Stomach (tissue), 4 donors: ENCODE measurements at regions not wholly inside any gene's neighbourhood (a gene's known extent, or its start where the extent isn't known, plus 50 kb on each side); places are given as distances from the start of the nearest gene placed in this dataset.

Experiments
- CTCF ChIP-seq, 7 experiments: fragments of 450-650 bp in 4 of 7; fragments of 200-600 bp in 3 of 7; sonication (generic) in 3 of 7; IDR thresholded peaks; one replicate each; pipeline ENCODE4 v1.5.1; 2016 to 2019; ENCODE audit warnings: antibody characterized with exemption in 7 of 7, control low read depth in 2 of 7, mild to moderate bottlenecking in 1 of 7
- EP300 ChIP-seq: sonication (generic); formaldehyde crosslinking; IDR thresholded peaks from one replicate; pipeline ENCODE4 v1.6.1; 2017; ENCODE audit warnings: antibody characterized with exemption
- POLR2A ChIP-seq, 4 donors: fragments of 450-650 bp; IDR thresholded peaks; one replicate each; pipeline ENCODE4 v1.6.1; 2016; ENCODE audit warnings: antibody characterized with exemption in 4 of 4, control low read depth in 2 of 4, mild to moderate bottlenecking in 1 of 4, moderate library complexity in 1 of 4
- POLR2AphosphoS5 ChIP-seq, 3 donors: sonication (generic); formaldehyde crosslinking; IDR thresholded peaks; one replicate each; pipeline ENCODE4 v1.6.1; 2016; ENCODE audit warnings: antibody characterized with exemption in 3 of 3

- no peak for TF ChIP-seq CTCF (IDR thresholded peaks at IDR 0.05)
- no peak for TF ChIP-seq POLR2A (IDR thresholded peaks at IDR 0.05)
- TF ChIP-seq EP300, result no peak
- TF ChIP-seq POLR2AphosphoS5 (IDR thresholded peaks at IDR 0.05), result no peak
These were observed 134.0 kb upstream of the THRB start for GRCh38 chr3:24628523-24629258.
